H1 (cell line): ENCODE measurements at regions not wholly inside any gene's neighbourhood (a gene's known extent, or its start where the extent isn't known, plus 50 kb on each side); places are given as distances from the start of the nearest gene placed in this dataset.

Experiments
- CTCF ChIA-PET: fragments of 300-600 bp; sonication (Branson Sonifier 250); formaldehyde crosslinking; loops from one replicate; lab custom pipeline; 2021; ENCODE audit not compliant: partially characterized antibody; lab: Charles Lee
- POLR2A ChIA-PET: fragments of 300-600 bp; sonication (Branson Sonifier 250); formaldehyde crosslinking; loops from one replicate; lab custom pipeline; 2021; ENCODE audit warnings: inconsistent platforms; ENCODE audit not compliant: partially characterized antibody; lab: Charles Lee
- DNase-seq, 2 experiments: peaks; one replicate each; pipeline versions ENCODE4 v3.0.0 to v3.0.0-alpha.2; 2010 to 2022; ENCODE audit warnings: low spot score in 2 of 2, low read depth in 1 of 2, mixed read lengths in 1 of 2
- FAIRE-seq: peaks from 2 replicates; lab custom pipeline; 2011; peaks lifted over from hg19 to GRCh38; lab: Jason Lieb, UNC
- H2AFZ ChIP-seq: 2 replicates; pipeline ENCODE4 v1.8.1; 2012; ENCODE audit warnings: low read length, inconsistent platforms
- H2AK5ac ChIP-seq: 2 replicates; pipeline ENCODE4 v1.6.1; 2013; ENCODE audit warnings: low read depth, low read length
- H2BK120ac ChIP-seq: replicated peaks from 2 replicates; pipeline ENCODE3; 2013; ENCODE audit warnings: low read depth, low read length, inconsistent platforms
- H2BK12ac ChIP-seq: 2 replicates; pipeline ENCODE4 v1.6.1; 2013; ENCODE audit warnings: low read depth, low read length
- H2BK15ac ChIP-seq: 2 replicates; pipeline ENCODE4 v1.6.1; 2013; ENCODE audit warnings: low read length
- H2BK20ac ChIP-seq: 2 replicates; pipeline ENCODE4 v1.6.1; 2013; ENCODE audit warnings: low read length
- H2BK5ac ChIP-seq: 2 replicates; pipeline ENCODE4 v1.6.1; 2013; ENCODE audit warnings: low read depth, low read length
- H3K14ac ChIP-seq: 2 replicates; pipeline ENCODE4 v1.6.1; 2013; ENCODE audit warnings: inconsistent platforms; ENCODE audit not compliant: insufficient read length
- H3K18ac ChIP-seq: 2 replicates; pipeline ENCODE4 v1.6.1; 2013; ENCODE audit warnings: low read length; ENCODE audit errors: extremely low read depth
- H3K23ac ChIP-seq: 2 replicates; pipeline ENCODE4 v1.6.1; 2013; ENCODE audit warnings: inconsistent platforms; ENCODE audit not compliant: insufficient read length
- H3K23me2 ChIP-seq: 2 replicates; pipeline ENCODE4 v1.6.1; 2013; ENCODE audit warnings: low read depth, low read length
- H3K27ac ChIP-seq: 2 replicates; pipeline ENCODE4 v1.6.1; 2011; ENCODE audit warnings: low read depth, low read length, inconsistent platforms
- H3K27me3 ChIP-seq, 4 experiments: replicated peaks in 1 of 4; 1 replicate in 1 of 4; 2 replicates in 3 of 4; pipeline versions ENCODE4 v1.6.1 to v1.8.1; 2011 to 2013; ENCODE audit warnings: low read length in 3 of 4, mild to moderate bottlenecking in 3 of 4, inconsistent platforms in 2 of 4, mixed read lengths in 2 of 4, moderate library complexity in 1 of 4; ENCODE audit not compliant: control insufficient read depth in 3 of 4, insufficient read depth in 3 of 4; ENCODE audit errors: extremely low read depth in 1 of 4
- H3K36me3 ChIP-seq, 4 experiments: 2 replicates each; pipeline versions ENCODE4 v1.6.1 to v1.8.1; 2011 to 2013; ENCODE audit warnings: mild to moderate bottlenecking in 4 of 4, low read length in 3 of 4, moderate library complexity in 2 of 4, control low read depth in 1 of 4, inconsistent platforms in 1 of 4; ENCODE audit not compliant: insufficient read depth in 4 of 4, control insufficient read depth in 2 of 4
- H3K4ac ChIP-seq: replicated peaks from 2 replicates; pipeline ENCODE3; 2013; ENCODE audit warnings: low read length, low read depth, mixed read lengths, inconsistent platforms; ENCODE audit not compliant: insufficient read length
- H3K4me1 ChIP-seq, 4 experiments: replicated peaks in 1 of 4; 1 replicate in 1 of 4; 2 replicates in 3 of 4; pipeline versions ENCODE4 v1.6.1 to v1.8.1; 2011 to 2013; ENCODE audit warnings: low read length in 3 of 4, inconsistent platforms in 2 of 4, mixed read lengths in 1 of 4; ENCODE audit not compliant: insufficient read depth in 4 of 4, control insufficient read depth in 3 of 4
- H3K4me2 ChIP-seq, 2 experiments: 2 replicates each; pipeline versions ENCODE4 v1.6.1 to v1.8.1; 2011 to 2013; ENCODE audit warnings: low read depth in 2 of 2, low read length in 2 of 2, control low read depth in 1 of 2, inconsistent platforms in 1 of 2, mild to moderate bottlenecking in 1 of 2; ENCODE audit not compliant: insufficient read depth in 1 of 2
- H3K4me3 ChIP-seq, 4 experiments: fragments of 200-600, 300-600 bp in 1 of 4; sonication (generic), shearing (Covaris generic), sonication (Bioruptor Twin) in 1 of 4; 2 replicates each; pipeline versions ENCODE4 v1.5.1 to v1.8.1; 2011 to 2016; ENCODE audit warnings: low read length in 4 of 4, low read depth in 3 of 4, control low read depth in 2 of 4, inconsistent platforms in 2 of 4, mild to moderate bottlenecking in 2 of 4, mixed read lengths in 1 of 4, moderate library complexity in 1 of 4; ENCODE audit not compliant: insufficient read depth in 2 of 4; ENCODE audit errors: extremely low read depth in 1 of 4
- H3K56ac ChIP-seq: replicated peaks from 2 replicates; pipeline ENCODE3; 2013; ENCODE audit warnings: low read depth, mild to moderate bottlenecking, mixed read lengths, low read length, inconsistent platforms; ENCODE audit not compliant: insufficient read length
- H3K79me1 ChIP-seq: 2 replicates; pipeline ENCODE4 v1.6.1; 2013; ENCODE audit warnings: low read depth, low read length, control low read depth
- H3K79me2 ChIP-seq, 2 experiments: 2 replicates each; pipeline versions ENCODE4 v1.6.1 to v1.8.1; 2012 to 2013; ENCODE audit warnings: low read length in 2 of 2, mild to moderate bottlenecking in 2 of 2, inconsistent platforms in 1 of 2; ENCODE audit not compliant: insufficient read depth in 2 of 2, control insufficient read depth in 1 of 2
- H3K9ac ChIP-seq, 4 experiments: replicated peaks in 1 of 4; 1 replicate in 1 of 4; 2 replicates in 3 of 4; pipeline versions ENCODE4 v1.6.1 to v1.8.1; 2011 to 2013; ENCODE audit warnings: low read depth in 3 of 4, low read length in 3 of 4, control low read depth in 2 of 4, mild to moderate bottlenecking in 2 of 4, moderate library complexity in 2 of 4, inconsistent platforms in 1 of 4; ENCODE audit errors: extremely low read depth in 1 of 4
- H3K9me3 ChIP-seq, 2 experiments: 2 replicates each; pipeline versions ENCODE4 v1.6.1 to v1.8.1; 2012 to 2013; ENCODE audit warnings: mild to moderate bottlenecking in 2 of 2, moderate library complexity in 2 of 2, control low read depth in 1 of 2, inconsistent platforms in 1 of 2, low read depth in 1 of 2, low read length in 1 of 2, mixed read lengths in 1 of 2; ENCODE audit not compliant: insufficient read depth in 2 of 2
- H4K20me1 ChIP-seq, 2 experiments: replicated peaks in 1 of 2; 2 replicates each; pipeline versions ENCODE3 to v1.8.1; 2011 to 2013; ENCODE audit warnings: inconsistent platforms in 2 of 2, low read length in 2 of 2, mild to moderate bottlenecking in 1 of 2; ENCODE audit not compliant: insufficient read depth in 2 of 2, control insufficient read depth in 1 of 2
- H4K5ac ChIP-seq: 2 replicates; pipeline ENCODE4 v1.6.1; 2013; ENCODE audit warnings: low read length, low read depth, mixed read lengths, inconsistent platforms; ENCODE audit not compliant: insufficient read length
- H4K8ac ChIP-seq: 2 replicates; pipeline ENCODE4 v1.8.0; 2013; ENCODE audit warnings: mild to moderate bottlenecking, moderate library complexity, low read length, inconsistent platforms; ENCODE audit not compliant: insufficient read depth; ENCODE audit errors: extremely low read depth
- H4K91ac ChIP-seq: replicated peaks from 2 replicates; pipeline ENCODE3; 2013; ENCODE audit warnings: low read length, mixed read lengths, inconsistent platforms; ENCODE audit not compliant: insufficient read length
- KDM4A ChIP-seq: IDR thresholded peaks from one replicate; pipeline ENCODE4 v1.7.1; 2012; ENCODE audit warnings: low read depth, mild to moderate bottlenecking, moderate library complexity, low read length, inconsistent platforms; ENCODE audit not compliant: severe bottlenecking
- POLR2AphosphoS5 ChIP-seq: IDR thresholded peaks from 2 replicates; pipeline ENCODE4 v1.6.1; 2011; ENCODE audit warnings: low read depth, low read length
- RBBP5 ChIP-seq: IDR thresholded peaks from 2 replicates; pipeline ENCODE4 v1.7.1; 2012; ENCODE audit warnings: low read depth, mild to moderate bottlenecking, inconsistent platforms, low read length, moderate library complexity, borderline replicate concordance
- SAP30 ChIP-seq: fragments of 300-600 bp; sonication (generic); IDR thresholded peaks from 2 replicates; pipeline ENCODE4 v1.7.1; 2012; ENCODE audit warnings: low read length, moderate library complexity, mild to moderate bottlenecking, inconsistent platforms; ENCODE audit not compliant: insufficient read depth, insufficient replicate concordance
- SUZ12 ChIP-seq: fragments of 200-600 bp; sonication (generic); IDR thresholded peaks from 2 replicates; pipeline ENCODE4 v1.6.1; 2012; ENCODE audit warnings: mild to moderate bottlenecking, inconsistent platforms, low read length, moderate library complexity, mixed read lengths
- TAF7 ChIP-seq: optimal IDR thresholded peaks from 2 replicates; pipeline ENCODE3; 2011; ENCODE audit warnings: low read depth, mild to moderate bottlenecking, inconsistent platforms, low read length, moderate library complexity, borderline replicate concordance
- WGBS, 2 experiments: shearing (Covaris generic) in 1 of 2; methylation state at CpG; one replicate each; pipeline versions ENCODE4 v1.1.6 to v1.1.7; 2013 to 2015; ENCODE audit warnings: low lambda C conversion rate in 2 of 2, mixed read lengths in 2 of 2, inconsistent platforms in 1 of 2, low coverage in 1 of 2, missing lambda C conversion rate in 1 of 2; ENCODE audit not compliant: insufficient replicate concordance in 2 of 2, insufficient coverage in 1 of 2, insufficient read length in 1 of 2; ENCODE audit errors: extremely low coverage in 1 of 2, missing lambda C conversion rate in 1 of 2; 5-methylcytosine and 5-hydroxymethylcytosine counted together
- TF ChIP-seq, protein P1 (sequence below): IDR thresholded peaks from 2 replicates; pipeline ENCODE4 v1.6.1; 2011; ENCODE audit warnings: low read length, improper control_type of control experiment

DNA sequence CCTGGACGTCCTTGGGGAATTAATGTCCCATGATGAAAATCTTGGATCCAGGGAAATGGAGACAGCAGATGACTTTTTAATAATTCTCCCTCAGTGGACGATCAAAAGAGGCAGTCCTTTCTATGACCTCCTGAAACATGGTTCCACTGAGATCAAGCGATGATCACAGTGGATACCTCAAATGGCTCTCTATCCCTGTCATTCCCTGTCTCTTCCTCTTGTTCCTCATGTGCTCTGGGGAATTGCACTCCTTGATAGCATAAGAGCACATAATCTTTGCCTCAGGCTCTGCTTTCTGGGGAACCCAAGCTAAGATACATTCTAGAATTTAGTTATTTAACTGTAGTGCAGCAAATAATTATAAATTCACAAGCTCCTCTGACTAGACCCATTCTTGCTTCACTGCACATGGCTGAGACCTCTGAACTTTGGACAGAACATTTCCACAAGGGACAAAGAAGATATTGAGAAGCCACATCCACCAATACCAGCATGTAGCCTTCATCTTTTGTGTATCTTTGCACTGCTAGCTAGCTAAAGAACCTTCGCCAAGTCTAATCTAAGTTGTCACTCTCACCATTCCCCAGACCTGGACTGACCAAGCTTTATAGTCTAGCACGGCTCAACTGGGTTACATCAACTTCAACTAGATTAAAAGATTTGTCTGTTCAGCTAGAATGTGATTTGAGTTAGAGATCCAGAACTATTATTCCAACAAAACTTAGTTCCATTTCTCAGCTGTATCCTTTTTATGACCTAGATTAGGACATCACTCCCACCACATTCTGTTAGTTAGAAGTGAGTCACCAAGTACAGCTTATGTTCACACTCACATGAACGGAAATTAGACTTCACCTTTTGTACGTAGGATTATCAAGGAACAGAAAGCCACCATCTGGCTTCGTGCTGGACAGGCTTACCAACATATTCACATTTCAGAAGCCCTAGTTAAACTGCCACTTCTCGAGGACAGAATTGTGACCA lies 142.7 kb downstream of the SUCLA2 start:
- Histone ChIP-seq H4K8ac (no peak overlapping the region), H2AFZ (no peak overlapping the region), H3K4me2 (no peak overlapping the region), H4K20me1 (no peaks in the 10 kb centered on the region), H3K79me2 (no peaks in the 10 kb centered on the region), H2BK20ac (no peak overlapping the region), H2BK15ac (no peak overlapping the region), H3K23ac (no peak overlapping the region), H3K4me1 (peaks cover 0 to 2% (median 0%) of the 10 kb centered on the region in 4 experiments; a peak in 1 of 7 replicates), H3K4ac (no peak overlapping the region), H3K4me3 (no peak overlapping the region), H3K27me3 (no peaks in the 10 kb centered on the region), H2BK12ac (no peak overlapping the region), H3K56ac (no peak overlapping the region), H3K18ac (no peak overlapping the region), H2BK5ac (no peak overlapping the region), H2BK120ac (no peak overlapping the region), H3K23me2 (no peaks in the 10 kb centered on the region), H3K79me1 (no peaks in the 10 kb centered on the region), H4K91ac (no peak overlapping the region), H4K5ac (no peak overlapping the region), H3K27ac (no peak overlapping the region), H3K36me3 (no peaks in the 10 kb centered on the region), H3K14ac (no peak overlapping the region), H3K9ac (no peak overlapping the region)
- WGBS, 2 experiments: 90% methylated on average over 9 of the region's 9 CpGs; no CpG with 5 or more reads in 1 of the 2 experiments
- CTCF ChIA-PET: interaction anchor here (0.6 to 1.1 kb wide), 5 partner anchors 11 to 244 kb away, joined by 3 to 4 read pairs (median 3); no protein-coding TSS in a partner anchor
- no peak for DNase-seq
- POLR2A ChIA-PET: no interaction called here
- TF ChIP-seq KDM4A: no peak
- no peak for TF ChIP-seq SUZ12
- no peak for TF ChIP-seq SAP30
- TF ChIP-seq RBBP5: no peak
- TF ChIP-seq POLR2AphosphoS5: no peak
- TF ChIP-seq, protein P1, sequence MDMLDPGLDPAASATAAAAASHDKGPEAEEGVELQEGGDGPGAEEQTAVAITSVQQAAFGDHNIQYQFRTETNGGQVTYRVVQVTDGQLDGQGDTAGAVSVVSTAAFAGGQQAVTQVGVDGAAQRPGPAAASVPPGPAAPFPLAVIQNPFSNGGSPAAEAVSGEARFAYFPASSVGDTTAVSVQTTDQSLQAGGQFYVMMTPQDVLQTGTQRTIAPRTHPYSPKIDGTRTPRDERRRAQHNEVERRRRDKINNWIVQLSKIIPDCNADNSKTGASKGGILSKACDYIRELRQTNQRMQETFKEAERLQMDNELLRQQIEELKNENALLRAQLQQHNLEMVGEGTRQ: no peak
- no peak for TF ChIP-seq TAF7
- TF ChIP-seq, all 59 proteins: peak for 0
- Histone ChIP-seq H3K9me3 (no peaks in the 10 kb centered on the region), H2AK5ac (no peak overlapping the region)
- FAIRE-seq: no peak
